IMR-90 (cell line): ENCODE measurements at regions not wholly inside any gene's neighbourhood (a gene's known extent, or its start where the extent isn't known, plus 50 kb on each side); places are given as distances from the start of the nearest gene placed in this dataset.

Source experiments
- ATAC-seq: fragments of 200-7000 bp; cut with Tn5 transposase; 2 replicates; pipeline ENCODE4 v1.9.1; 2020; ENCODE audit warnings: low read depth, mild to moderate bottlenecking, moderate library complexity
- BruUV-seq: library from RNA; stranded (reverse); fragments of 400-500 nt; replicated peaks from 2 replicates; lab custom pipeline; 2021; lab: Mats Ljungman, UMichigan
- CTCF ChIA-PET: fragments of 300-600 bp; formaldehyde crosslinking; extraction: SDS; loops from one replicate; lab custom pipeline; 2021; ENCODE audit warnings: antibody characterized with exemption; lab: Yijun Ruan, JAX
- POLR2A ChIA-PET: fragments of 300-600 bp; sonication (Branson Sonifier 250); formaldehyde crosslinking; loops from one replicate; lab custom pipeline; 2022; ENCODE audit warnings: antibody characterized with exemption; ENCODE audit not compliant: unreplicated experiment; lab: Charles Lee
- DNase-seq: peaks from one replicate; pipeline ENCODE4 v3.0.0; 2013
- H2AFZ ChIP-seq: replicated peaks from 2 replicates; pipeline ENCODE3; 2013; ENCODE audit warnings: low read length, mild to moderate bottlenecking; ENCODE audit not compliant: poor library complexity
- H2AK5ac ChIP-seq: 2 replicates; pipeline ENCODE4 v1.6.1; 2013; ENCODE audit warnings: low read depth, low read length, inconsistent platforms
- H2AK9ac ChIP-seq: replicated peaks from 2 replicates; pipeline ENCODE3; 2013; ENCODE audit warnings: mild to moderate bottlenecking, low read depth, low read length, moderate library complexity; ENCODE audit not compliant: poor library complexity
- H2BK120ac ChIP-seq: 2 replicates; pipeline ENCODE4 v1.6.1; 2013; ENCODE audit warnings: low read depth, low read length, inconsistent platforms
- H2BK15ac ChIP-seq: 3 replicates; pipeline ENCODE4 v1.6.1; 2013; ENCODE audit warnings: low read depth, low read length, inconsistent platforms
- H2BK20ac ChIP-seq: 2 replicates; pipeline ENCODE4 v1.6.1; 2013; ENCODE audit warnings: low read depth, mild to moderate bottlenecking, inconsistent platforms, low read length, moderate library complexity
- H2BK5ac ChIP-seq: 2 replicates; pipeline ENCODE4 v1.6.1; 2013; ENCODE audit warnings: mild to moderate bottlenecking, low read depth, low read length, inconsistent platforms; ENCODE audit not compliant: poor library complexity, severe bottlenecking
- H3K14ac ChIP-seq: replicated peaks from 2 replicates; pipeline ENCODE4 v1.6.1; 2013; ENCODE audit warnings: low read depth, low read length, inconsistent platforms
- H3K18ac ChIP-seq: 2 replicates; pipeline ENCODE4 v1.6.1; 2013; ENCODE audit warnings: low read depth, low read length, control low read depth
- H3K23ac ChIP-seq: 2 replicates; pipeline ENCODE4 v1.6.1; 2013; ENCODE audit warnings: low read depth, low read length, inconsistent platforms
- H3K27ac ChIP-seq: 2 replicates; pipeline ENCODE4 v1.5.1; 2013; ENCODE audit warnings: mild to moderate bottlenecking, control low read depth, low read length; ENCODE audit not compliant: insufficient read depth
- H3K27me3 ChIP-seq: 2 replicates; pipeline ENCODE4 v1.6.1; 2013; ENCODE audit warnings: low read length; ENCODE audit not compliant: control insufficient read depth, insufficient read depth
- H3K36me3 ChIP-seq: 2 replicates; pipeline ENCODE4 v1.6.1; 2013; ENCODE audit warnings: low read length, mixed read lengths; ENCODE audit not compliant: control insufficient read depth, insufficient read depth
- H3K4ac ChIP-seq: 2 replicates; pipeline ENCODE4 v1.6.1; 2013; ENCODE audit warnings: low read depth, low read length, inconsistent platforms
- H3K4me1 ChIP-seq: 2 replicates; pipeline ENCODE4 v1.6.1; 2013; ENCODE audit warnings: low read length, mixed read lengths; ENCODE audit not compliant: control insufficient read depth, insufficient read depth
- H3K4me2 ChIP-seq: 2 replicates; pipeline ENCODE4 v1.6.1; 2013; ENCODE audit warnings: low read depth, mild to moderate bottlenecking, control low read depth, low read length, moderate library complexity
- H3K4me3 ChIP-seq: 2 replicates; pipeline ENCODE4 v1.5.1; 2013; ENCODE audit warnings: low read depth, mild to moderate bottlenecking, control low read depth, low read length, moderate library complexity; ENCODE audit not compliant: insufficient read depth
- H3K56ac ChIP-seq: 2 replicates; pipeline ENCODE4 v1.6.1; 2013; ENCODE audit warnings: low read length, inconsistent platforms; ENCODE audit not compliant: insufficient read depth; ENCODE audit errors: extremely low read depth
- H3K79me1 ChIP-seq, 2 experiments: 2 replicates each; pipeline ENCODE4 v1.6.1; 2013; ENCODE audit warnings: low read length in 2 of 2, inconsistent platforms in 1 of 2, low read depth in 1 of 2
- H3K9ac ChIP-seq: 2 replicates; pipeline ENCODE4 v1.6.1; 2013; ENCODE audit warnings: low read depth, low read length, control low read depth
- H3K9me1 ChIP-seq: 2 replicates; pipeline ENCODE4 v1.6.1; 2013; ENCODE audit warnings: low read length, inconsistent platforms; ENCODE audit not compliant: insufficient read depth
- H3K9me3 ChIP-seq: 2 replicates; pipeline ENCODE4 v1.6.1; 2013; ENCODE audit warnings: low read length; ENCODE audit not compliant: control insufficient read depth, insufficient read depth
- H4K20me1 ChIP-seq: 2 replicates; pipeline ENCODE4 v1.6.1; 2013; ENCODE audit warnings: low read length, inconsistent platforms; ENCODE audit not compliant: insufficient read depth
- H4K5ac ChIP-seq: 2 replicates; pipeline ENCODE4 v1.6.1; 2013; ENCODE audit warnings: mild to moderate bottlenecking, low read depth, low read length, control low read depth
- H4K8ac ChIP-seq, 2 experiments: 2 replicates each; pipeline ENCODE4 v1.6.1; 2013; ENCODE audit warnings: low read depth in 2 of 2, low read length in 2 of 2, control low read depth in 1 of 2, inconsistent platforms in 1 of 2
- H4K91ac ChIP-seq: 2 replicates; pipeline ENCODE4 v1.6.1; 2013; ENCODE audit warnings: low read depth, low read length, inconsistent platforms; ENCODE audit not compliant: insufficient read depth
- ELK1 ChIP-seq: fragments of 150-350 bp; IDR thresholded peaks from 2 replicates; pipeline ENCODE4 v1.6.1; 2016; ENCODE audit warnings: low read depth, mild to moderate bottlenecking, low read length, moderate library complexity, borderline replicate concordance
- MAFK ChIP-seq: IDR thresholded peaks from 2 replicates; pipeline ENCODE4 v1.6.1; 2012; ENCODE audit warnings: low read depth, low read length, improper control_type of control experiment
- MAZ ChIP-seq: IDR thresholded peaks from 2 replicates; pipeline ENCODE4 v1.6.1; 2012; ENCODE audit warnings: low read depth, mild to moderate bottlenecking, low read length, improper control_type of control experiment, moderate library complexity, borderline replicate concordance
- MXI1 ChIP-seq: IDR thresholded peaks from 2 replicates; pipeline ENCODE4 v1.6.1; 2012; ENCODE audit warnings: low read depth, mild to moderate bottlenecking, low read length, moderate library complexity, borderline replicate concordance
- RCOR1 ChIP-seq: IDR thresholded peaks from 2 replicates; pipeline ENCODE4 v1.6.1; 2012; ENCODE audit warnings: mild to moderate bottlenecking, low read length, improper control_type of control experiment; ENCODE audit not compliant: insufficient replicate concordance
- SMC3 ChIP-seq: fragments of 150-350 bp; IDR thresholded peaks from 2 replicates; pipeline ENCODE4 v1.6.1; 2016; ENCODE audit warnings: low read depth, mild to moderate bottlenecking, antibody characterized with exemption, low read length, moderate library complexity
- WGBS, 2 experiments: methylation state at CpG; one replicate each; pipeline versions ENCODE4 v1.1.5 to v1.1.7; 2013; ENCODE audit warnings: missing lambda C conversion rate in 2 of 2; ENCODE audit not compliant: insufficient read length in 1 of 2; ENCODE audit errors: extremely low coverage in 2 of 2; 5-methylcytosine and 5-hydroxymethylcytosine counted together
- dilution Hi-C: fragments of 300-500 bp; cut with HindIII; formaldehyde crosslinking; loops from one replicate; pipeline ENCODE4 v1.14.3; 2018; ENCODE audit warnings: low sequenced_read_pairs; ENCODE audit not compliant: unreplicated experiment
- in situ Hi-C: fragments of 300-500 bp; cut with MboI; formaldehyde crosslinking; loops from 3 replicates; pipeline ENCODE4 v1.14.3; 2019; ENCODE audit warnings: low sequenced_read_pairs, inconsistent platforms, mixed read lengths
- intact Hi-C: fragments of 100-400 bp; cut with micrococcal nuclease; formaldehyde crosslinking; loops from 2 replicates; pipeline ENCODE4 v1.10.0; 2022
- TF ChIP-seq, protein P1 (sequence below): fragments of 150-350 bp; IDR thresholded peaks from 2 replicates; pipeline ENCODE4 v1.6.1; 2017; ENCODE audit warnings: mild to moderate bottlenecking, antibody characterized with exemption, low read length, low read depth
- TF ChIP-seq, protein P2 (sequence below): conservative IDR thresholded peaks from 2 replicates; pipeline ENCODE4 v1.5.1; 2012; ENCODE audit warnings: mild to moderate bottlenecking, low read depth, low read length, improper control_type of control experiment

GRCh38 chr16:86185089-86185488, 286.1 kb downstream of the IRF8 start:
- Histone ChIP-seq H3K4me3 (no peak overlapping the region), H2BK5ac (no peak overlapping the region), H3K4me2 (no peak overlapping the region), H3K79me1 (no peaks in the 10 kb centered on the region), H3K4ac (no peak overlapping the region), H3K36me3 (no peaks in the 10 kb centered on the region), H2AK9ac (no peak overlapping the region), H3K9me3 (no peaks in the 10 kb centered on the region), H3K14ac (no peak overlapping the region), H3K18ac (no peak overlapping the region), H4K20me1 (no peaks in the 10 kb centered on the region), H3K27me3 (0 out of 2 replicates have a peak, but pooled peaks cover 1% of the 10 kb centered on the region), H2AK5ac (no peak overlapping the region), H3K9me1 (0 out of 2 replicates have a peak, but pooled peaks cover 8% of the 10 kb centered on the region), H3K27ac (no peak overlapping the region), H4K91ac (no peak overlapping the region), H2BK20ac (no peak overlapping the region), H2BK120ac (no peak overlapping the region), H3K9ac (no peak overlapping the region), H3K23ac (no peak overlapping the region), H3K56ac (no peak overlapping the region), H2BK15ac (no peak overlapping the region), H4K5ac (no peak overlapping the region), H2AFZ (no peak overlapping the region), H4K8ac (no peak overlapping the region), H3K4me1 (peaks cover 2% of the 10 kb centered on the region; the same call in 1 of the 2 replicates)
- TF ChIP-seq, protein P1, sequence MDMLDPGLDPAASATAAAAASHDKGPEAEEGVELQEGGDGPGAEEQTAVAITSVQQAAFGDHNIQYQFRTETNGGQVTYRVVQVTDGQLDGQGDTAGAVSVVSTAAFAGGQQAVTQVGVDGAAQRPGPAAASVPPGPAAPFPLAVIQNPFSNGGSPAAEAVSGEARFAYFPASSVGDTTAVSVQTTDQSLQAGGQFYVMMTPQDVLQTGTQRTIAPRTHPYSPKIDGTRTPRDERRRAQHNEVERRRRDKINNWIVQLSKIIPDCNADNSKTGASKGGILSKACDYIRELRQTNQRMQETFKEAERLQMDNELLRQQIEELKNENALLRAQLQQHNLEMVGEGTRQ, result no peak
- no peak for TF ChIP-seq ELK1
- no peak for TF ChIP-seq MAFK
- TF ChIP-seq, protein P2, sequence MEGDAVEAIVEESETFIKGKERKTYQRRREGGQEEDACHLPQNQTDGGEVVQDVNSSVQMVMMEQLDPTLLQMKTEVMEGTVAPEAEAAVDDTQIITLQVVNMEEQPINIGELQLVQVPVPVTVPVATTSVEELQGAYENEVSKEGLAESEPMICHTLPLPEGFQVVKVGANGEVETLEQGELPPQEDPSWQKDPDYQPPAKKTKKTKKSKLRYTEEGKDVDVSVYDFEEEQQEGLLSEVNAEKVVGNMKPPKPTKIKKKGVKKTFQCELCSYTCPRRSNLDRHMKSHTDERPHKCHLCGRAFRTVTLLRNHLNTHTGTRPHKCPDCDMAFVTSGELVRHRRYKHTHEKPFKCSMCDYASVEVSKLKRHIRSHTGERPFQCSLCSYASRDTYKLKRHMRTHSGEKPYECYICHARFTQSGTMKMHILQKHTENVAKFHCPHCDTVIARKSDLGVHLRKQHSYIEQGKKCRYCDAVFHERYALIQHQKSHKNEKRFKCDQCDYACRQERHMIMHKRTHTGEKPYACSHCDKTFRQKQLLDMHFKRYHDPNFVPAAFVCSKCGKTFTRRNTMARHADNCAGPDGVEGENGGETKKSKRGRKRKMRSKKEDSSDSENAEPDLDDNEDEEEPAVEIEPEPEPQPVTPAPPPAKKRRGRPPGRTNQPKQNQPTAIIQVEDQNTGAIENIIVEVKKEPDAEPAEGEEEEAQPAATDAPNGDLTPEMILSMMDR, result no peak
- TF ChIP-seq MXI1, result no peak
- no peak for TF ChIP-seq SMC3
- no peak for TF ChIP-seq MAZ
- TF ChIP-seq RCOR1, result no peak
- no peak for DNase-seq
- POLR2A ChIA-PET, result interaction anchor here (0.5 kb wide), 1 partner anchor 325 kb away, joined by 3 read pairs; no protein-coding TSS in a partner anchor
- intact Hi-C loops, result no loop called here
- dilution Hi-C loops, result no loop called here
- no CpG with 5 or more reads among the region's 6 CpGs for WGBS, 2 experiments
- in situ Hi-C loops, result no loop called here
- no peak for ATAC-seq
- CTCF ChIA-PET, result no interaction called here
- BruUV-seq, result no TSS peak
